ENCODE measurements at regions not wholly inside any gene's neighbourhood (a gene's known extent, or its start where the extent isn't known, plus 50 kb on each side); places are given as distances from the start of the nearest gene placed in this dataset.
"Not testable (repeated sequence)": the region's sequence is repeated elsewhere in the genome, so short reads cannot be mapped to it uniquely, and the experiment has no call there.

DNA sequence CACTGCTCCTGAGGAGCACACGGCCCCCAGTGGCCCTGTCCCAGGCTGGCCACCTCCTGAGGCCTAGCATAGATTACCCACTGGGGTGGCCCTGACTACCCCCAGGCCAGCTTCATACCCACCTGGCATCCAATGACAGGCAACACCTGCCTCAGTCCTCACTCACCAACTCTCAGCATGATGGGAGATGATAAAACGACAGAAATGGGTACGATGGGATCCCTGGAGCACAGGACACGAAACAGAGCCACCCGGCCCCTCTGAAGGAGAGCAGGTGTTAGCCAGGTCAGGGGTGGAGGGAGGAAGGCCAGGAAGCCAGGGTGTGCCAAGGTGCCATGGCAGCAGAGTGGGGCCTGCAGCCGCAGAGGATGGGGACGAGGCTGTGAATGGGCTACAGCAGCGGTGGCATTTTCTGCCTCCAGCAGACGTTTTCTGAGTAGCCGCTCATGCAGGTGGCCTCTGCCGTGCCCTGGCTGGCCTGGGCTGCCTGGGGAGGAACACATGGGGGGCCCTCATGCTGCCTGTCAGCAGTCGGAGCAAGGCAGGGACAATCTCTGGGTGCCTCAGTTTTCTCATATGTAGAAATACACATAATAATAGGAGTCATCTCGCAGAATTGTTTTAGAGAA lies 50.2 kb upstream of the FGF3 start:
- Histone ChIP-seq H3K9me3 (ENCODE audit: control insufficient read depth, low read length) (no peaks in the 10 kb centered on the region), H3K9ac (ENCODE audit: low read length) (no peak overlapping the region), H3K27me3 (ENCODE audit: control insufficient read depth, insufficient read depth, low read length) (peaks cover 25% of the 10 kb centered on the region), H3K36me3 (ENCODE audit: control insufficient read depth, insufficient read depth, low read length) (no peaks in the 10 kb centered on the region), H3K4me3 (ENCODE audit: low read length) (no peak overlapping the region), H3K4me1 (ENCODE audit: control insufficient read depth, insufficient read depth, low read length) (no peaks in the 10 kb centered on the region)

GRCh38 chr11:69870766-69871165 lies 51.5 kb upstream of the FGF3 start:
- no peaks in the 10 kb centered on the region for H3K9me3 ChIP-seq (ENCODE audit: control insufficient read depth, low read length)

GRCh38 chr11:69873166-69874077 lies 54.2 kb upstream of the FGF3 start:
- no peak overlapping the region for H3K9ac ChIP-seq (ENCODE audit: low read length)
- no peak overlapping the region for H3K4me3 ChIP-seq (ENCODE audit: low read length)
- H3K4me1 ChIP-seq (ENCODE audit: control insufficient read depth, insufficient read depth, low read length), result no peaks in the 10 kb centered on the region
- H3K9me3 ChIP-seq (ENCODE audit: control insufficient read depth, low read length), result no peaks in the 10 kb centered on the region
- peaks cover 18% of the 10 kb centered on the region for H3K27me3 ChIP-seq (ENCODE audit: control insufficient read depth, insufficient read depth, low read length)
- H3K36me3 ChIP-seq (ENCODE audit: control insufficient read depth, insufficient read depth, low read length), result no peaks in the 10 kb centered on the region

More at GRCh38 chr11:69870766-69871165, 51.5 kb upstream of the FGF3 start:
- peaks cover 35% of the 10 kb centered on the region for H3K27me3 ChIP-seq (ENCODE audit: control insufficient read depth, insufficient read depth, low read length)
- H3K9ac ChIP-seq (ENCODE audit: low read length), result no peak overlapping the region
- no peaks in the 10 kb centered on the region for H3K36me3 ChIP-seq (ENCODE audit: control insufficient read depth, insufficient read depth, low read length)
- H3K4me3 ChIP-seq (ENCODE audit: low read length), result no peak overlapping the region
- H3K4me1 ChIP-seq (ENCODE audit: control insufficient read depth, insufficient read depth, low read length), result no peaks in the 10 kb centered on the region

- Histone ChIP-seq H3K9me3 (ENCODE audit: control insufficient read depth, low read length) (no peaks in the 10 kb centered on the region), H3K4me1 (ENCODE audit: control insufficient read depth, insufficient read depth, low read length) (no peaks in the 10 kb centered on the region), H3K4me3 (ENCODE audit: low read length) (no peak overlapping the region), H3K36me3 (ENCODE audit: control insufficient read depth, insufficient read depth, low read length) (no peaks in the 10 kb centered on the region), H3K27me3 (ENCODE audit: control insufficient read depth, insufficient read depth, low read length) (peaks cover 16% of the 10 kb centered on the region), H3K9ac (ENCODE audit: low read length) (no peak overlapping the region)
Observed at GRCh38 chr11:69874178-69874983, 55.2 kb upstream of the FGF3 start.

DNA sequence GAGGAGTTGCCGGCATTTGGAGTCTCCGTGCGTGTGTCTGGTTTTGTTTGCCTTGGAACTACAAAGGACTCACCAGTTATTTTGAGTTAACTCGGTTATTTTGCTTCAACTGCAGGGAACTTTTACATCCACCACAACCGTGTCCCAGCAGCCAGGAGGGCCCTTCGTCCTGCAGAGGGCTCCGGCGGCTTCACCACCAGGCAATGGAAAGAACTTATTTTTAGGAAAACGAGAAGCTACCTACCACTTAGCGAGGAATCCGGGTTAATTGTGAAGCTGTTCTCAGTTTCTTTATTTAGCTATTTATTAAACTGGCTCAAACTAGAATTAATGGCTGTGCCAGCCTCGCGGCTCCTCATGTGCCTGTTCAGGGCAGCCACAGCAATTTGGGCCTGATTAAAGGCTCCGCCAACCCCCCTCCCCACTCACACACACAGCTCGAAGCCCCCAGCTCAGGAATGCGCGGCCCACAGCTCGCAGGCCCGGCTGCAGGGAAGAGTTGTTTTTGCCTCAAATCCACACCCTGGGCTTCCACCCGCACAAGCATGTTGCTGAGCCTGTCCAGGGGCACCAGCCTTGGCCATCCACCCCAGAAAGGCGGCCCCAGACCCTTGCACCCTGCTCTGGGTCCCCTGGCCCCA lies 55.9 kb upstream of the FGF3 start:
- no peaks in the 10 kb centered on the region for H3K36me3 ChIP-seq (ENCODE audit: control insufficient read depth, insufficient read depth, low read length)
- H3K4me3 ChIP-seq (ENCODE audit: low read length), result no peak overlapping the region
- H3K9ac ChIP-seq (ENCODE audit: low read length), result no peak overlapping the region
- H3K4me1 ChIP-seq (ENCODE audit: control insufficient read depth, insufficient read depth, low read length), result no peaks in the 10 kb centered on the region
- no peaks in the 10 kb centered on the region for H3K9me3 ChIP-seq (ENCODE audit: control insufficient read depth, low read length)
- peaks cover 18% of the 10 kb centered on the region for H3K27me3 ChIP-seq (ENCODE audit: control insufficient read depth, insufficient read depth, low read length)

GRCh38 chr11:69876013-69876412 lies 56.8 kb upstream of the FGF3 start:
- Histone ChIP-seq H3K4me3 (ENCODE audit: low read length) (no peak overlapping the region), H3K36me3 (ENCODE audit: control insufficient read depth, insufficient read depth, low read length) (no peaks in the 10 kb centered on the region), H3K4me1 (ENCODE audit: control insufficient read depth, insufficient read depth, low read length) (no peaks in the 10 kb centered on the region), H3K27me3 (ENCODE audit: control insufficient read depth, insufficient read depth, low read length) (peaks cover 19% of the 10 kb centered on the region), H3K9me3 (ENCODE audit: control insufficient read depth, low read length) (no peaks in the 10 kb centered on the region), H3K9ac (ENCODE audit: low read length) (no peak overlapping the region)

DNA sequence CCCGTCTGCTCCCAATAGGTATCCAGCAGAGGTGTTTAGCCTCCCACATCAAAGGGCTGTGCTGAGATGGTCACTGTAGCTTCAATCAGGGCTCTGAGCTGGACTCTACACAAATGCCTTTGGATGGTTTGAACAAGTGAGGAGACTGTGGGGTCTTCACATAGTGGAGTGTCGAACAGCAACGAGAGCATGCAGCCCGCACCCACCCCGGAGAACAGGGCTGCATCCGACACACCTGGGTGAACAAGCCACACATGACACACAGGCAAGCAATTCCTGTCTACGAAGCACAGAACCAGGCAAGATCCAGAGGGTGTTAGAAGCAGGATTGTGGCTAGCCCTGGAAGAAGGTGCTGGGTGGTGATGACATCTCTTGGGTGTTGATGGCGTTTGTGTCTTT lies 58.0 kb upstream of the FGF3 start:
- H3K4me1 ChIP-seq (ENCODE audit: control insufficient read depth, insufficient read depth, low read length), result no peaks in the 10 kb centered on the region
- no peak overlapping the region for H3K4me3 ChIP-seq (ENCODE audit: low read length)
- peaks cover 24% of the 10 kb centered on the region for H3K27me3 ChIP-seq (ENCODE audit: control insufficient read depth, insufficient read depth, low read length)
- no peaks in the 10 kb centered on the region for H3K9me3 ChIP-seq (ENCODE audit: control insufficient read depth, low read length)
- H3K36me3 ChIP-seq (ENCODE audit: control insufficient read depth, insufficient read depth, low read length), result no peaks in the 10 kb centered on the region
- H3K9ac ChIP-seq (ENCODE audit: low read length), result no peak overlapping the region

GRCh38 chr11:69877704-69878103 lies 58.5 kb upstream of the FGF3 start:
- peaks cover 25% of the 10 kb centered on the region for H3K27me3 ChIP-seq (ENCODE audit: control insufficient read depth, insufficient read depth, low read length)
- H3K9ac ChIP-seq (ENCODE audit: low read length), result not testable (repeated sequence)

DNA sequence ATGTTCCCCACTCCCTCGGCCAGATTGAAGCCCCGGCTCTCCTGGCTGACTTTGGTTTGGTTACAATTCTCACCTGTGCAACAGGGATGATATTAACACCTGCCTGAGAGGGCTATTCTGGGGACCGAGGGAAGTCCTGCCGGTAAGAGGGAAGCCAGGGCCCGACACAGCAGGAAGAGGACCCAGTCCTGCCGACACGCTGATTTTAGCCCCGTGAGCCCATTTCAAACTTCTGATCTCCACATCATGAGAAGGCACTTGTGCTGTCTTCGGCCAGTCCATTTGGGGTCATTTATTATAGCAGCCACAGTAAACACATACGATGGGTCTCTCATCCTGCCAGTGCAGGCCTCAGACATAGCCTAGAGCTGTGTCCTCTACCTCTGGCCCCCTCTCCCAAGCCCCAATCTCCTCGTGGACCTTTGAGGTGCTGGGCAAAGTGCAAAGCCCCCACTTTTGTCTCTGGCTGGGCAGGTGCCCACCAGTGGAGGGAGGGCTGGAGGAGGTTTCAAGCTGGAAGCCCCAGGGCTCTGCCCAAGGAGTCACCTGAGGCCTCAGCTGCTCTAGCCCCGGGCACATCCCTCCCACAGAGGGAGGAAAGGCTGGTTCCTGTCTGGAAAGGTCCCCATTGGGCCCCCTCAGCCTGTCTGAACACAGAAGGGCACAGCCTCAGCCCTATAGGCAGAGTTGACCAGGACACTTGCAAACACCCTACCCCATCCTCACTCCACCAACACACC lies 59.1 kb upstream of the FGF3 start:
- no peaks in the 10 kb centered on the region for H3K36me3 ChIP-seq (ENCODE audit: control insufficient read depth, insufficient read depth, low read length)

More at GRCh38 chr11:69877704-69878103, 58.5 kb upstream of the FGF3 start:
- not testable (repeated sequence) for H3K9me3 ChIP-seq (ENCODE audit: control insufficient read depth, low read length); H3K36me3 ChIP-seq (ENCODE audit: control insufficient read depth, insufficient read depth, low read length); H3K4me1 ChIP-seq (ENCODE audit: control insufficient read depth, insufficient read depth, low read length); H3K4me3 ChIP-seq (ENCODE audit: low read length)

GRCh38 chr11:69878927-69879728 lies 59.9 kb upstream of the FGF3 start:
- no peak overlapping the region for H3K4me3 ChIP-seq (ENCODE audit: low read length)
- no peaks in the 10 kb centered on the region for H3K4me1 ChIP-seq (ENCODE audit: control insufficient read depth, insufficient read depth, low read length)
- H3K9ac ChIP-seq (ENCODE audit: low read length), result no peak overlapping the region
- H3K36me3 ChIP-seq (ENCODE audit: control insufficient read depth, insufficient read depth, low read length), result no peaks in the 10 kb centered on the region
- peaks cover 25% of the 10 kb centered on the region for H3K27me3 ChIP-seq (ENCODE audit: control insufficient read depth, insufficient read depth, low read length)
- no peaks in the 10 kb centered on the region for H3K9me3 ChIP-seq (ENCODE audit: control insufficient read depth, low read length)

More for the DNA sequence above, 59.1 kb upstream of the FGF3 start:
- H3K27me3 ChIP-seq (ENCODE audit: control insufficient read depth, insufficient read depth, low read length), result peaks cover 25% of the 10 kb centered on the region
- no peak overlapping the region for H3K4me3 ChIP-seq (ENCODE audit: low read length)
- no peaks in the 10 kb centered on the region for H3K4me1 ChIP-seq (ENCODE audit: control insufficient read depth, insufficient read depth, low read length)
- no peaks in the 10 kb centered on the region for H3K9me3 ChIP-seq (ENCODE audit: control insufficient read depth, low read length)
- no peak overlapping the region for H3K9ac ChIP-seq (ENCODE audit: low read length)

- H3K4me1 ChIP-seq (ENCODE audit: control insufficient read depth, insufficient read depth, low read length), result no peaks in the 10 kb centered on the region
- no peaks in the 10 kb centered on the region for H3K36me3 ChIP-seq (ENCODE audit: control insufficient read depth, insufficient read depth, low read length)
- H3K9me3 ChIP-seq (ENCODE audit: control insufficient read depth, low read length), result no peaks in the 10 kb centered on the region
- H3K9ac ChIP-seq (ENCODE audit: low read length), result no peak overlapping the region
- no peak overlapping the region for H3K4me3 ChIP-seq (ENCODE audit: low read length)
- H3K27me3 ChIP-seq (ENCODE audit: control insufficient read depth, insufficient read depth, low read length), result peaks cover 20% of the 10 kb centered on the region
Observed at GRCh38 chr11:69879729-69880005, 60.5 kb upstream of the FGF3 start.
